H1 (cell line): ENCODE measurements at regions not wholly inside any gene's neighbourhood (a gene's known extent, or its start where the extent isn't known, plus 50 kb on each side); places are given as distances from the start of the nearest gene placed in this dataset.

Experiments used
- CBX8 ChIP-seq: fragments of 300-800, 300-1000 bp; sonication (generic); IDR thresholded peaks from 2 replicates; pipeline ENCODE4 v1.7.1; 2016; ENCODE audit warnings: low read depth, low read length, borderline replicate concordance
- CHD7 ChIP-seq: fragments of 300-600 bp; sonication (generic); IDR thresholded peaks from 2 replicates; pipeline ENCODE4 v1.7.1; 2012; ENCODE audit warnings: low read length, moderate library complexity, mild to moderate bottlenecking, inconsistent platforms; ENCODE audit not compliant: insufficient replicate concordance
- CTBP2 ChIP-seq: IDR thresholded peaks from 2 replicates; pipeline ENCODE4 v1.7.0; 2011; ENCODE audit warnings: borderline replicate concordance, mild to moderate bottlenecking, moderate library complexity, mixed read lengths, low read length; ENCODE audit not compliant: insufficient read depth, insufficient read length
- E2F6 ChIP-seq: IDR thresholded peaks from 2 replicates; pipeline ENCODE4 v1.6.1; 2012; ENCODE audit warnings: inconsistent platforms
- HDAC2 ChIP-seq, 2 experiments: fragments of 300-600 bp in 1 of 2; sonication (generic) in 1 of 2; IDR thresholded peaks; 2 replicates each; pipeline ENCODE4 v1.6.1; 2011 to 2012; ENCODE audit warnings: low read depth in 2 of 2, low read length in 2 of 2, mild to moderate bottlenecking in 2 of 2, moderate library complexity in 2 of 2, borderline replicate concordance in 1 of 2, inconsistent platforms in 1 of 2
- KDM4A ChIP-seq: IDR thresholded peaks from one replicate; pipeline ENCODE4 v1.7.1; 2012; ENCODE audit warnings: low read depth, mild to moderate bottlenecking, moderate library complexity, low read length, inconsistent platforms; ENCODE audit not compliant: severe bottlenecking
- POLR2AphosphoS5 ChIP-seq: IDR thresholded peaks from 2 replicates; pipeline ENCODE4 v1.6.1; 2011; ENCODE audit warnings: low read depth, low read length
- RFX5 ChIP-seq: IDR thresholded peaks from 2 replicates; pipeline ENCODE4 v1.6.1; 2011; ENCODE audit warnings: low read depth, low read length, improper control_type of control experiment, borderline replicate concordance
- SUZ12 ChIP-seq: fragments of 200-600 bp; sonication (generic); IDR thresholded peaks from 2 replicates; pipeline ENCODE4 v1.6.1; 2012; ENCODE audit warnings: mild to moderate bottlenecking, inconsistent platforms, low read length, moderate library complexity, mixed read lengths
- TEAD4 ChIP-seq: IDR thresholded peaks from 2 replicates; pipeline ENCODE4 v1.6.1; 2012; ENCODE audit warnings: low read depth, low read length, inconsistent platforms, mixed read lengths
- YY1 ChIP-seq: IDR thresholded peaks from 2 replicates; pipeline ENCODE4 v1.6.1; 2011; ENCODE audit warnings: low read depth, mild to moderate bottlenecking, low read length

- TF ChIP-seq CHD7 (no peak), RFX5 (no peak), SUZ12 (no peak), POLR2AphosphoS5 (no peak), HDAC2 (IDR thresholded peaks at IDR 0.05; ENCODE audit: borderline replicate concordance in 1 of 2, low read depth in 2 of 2, low read length in 2 of 2) (no peak), TEAD4 (no peak), E2F6 (no peak), KDM4A (no peak), CBX8 (no peak), CTBP2 (no peak), YY1 (no peak)
Observed at GRCh38 chr9:33708441-33708840, 86.9 kb upstream of the PRSS3 start (continued).
